ENCODE measurements at regions not wholly inside any gene's neighbourhood (a gene's known extent, or its start where the extent isn't known, plus 50 kb on each side); places are given as distances from the start of the nearest gene placed in this dataset.

DNA sequence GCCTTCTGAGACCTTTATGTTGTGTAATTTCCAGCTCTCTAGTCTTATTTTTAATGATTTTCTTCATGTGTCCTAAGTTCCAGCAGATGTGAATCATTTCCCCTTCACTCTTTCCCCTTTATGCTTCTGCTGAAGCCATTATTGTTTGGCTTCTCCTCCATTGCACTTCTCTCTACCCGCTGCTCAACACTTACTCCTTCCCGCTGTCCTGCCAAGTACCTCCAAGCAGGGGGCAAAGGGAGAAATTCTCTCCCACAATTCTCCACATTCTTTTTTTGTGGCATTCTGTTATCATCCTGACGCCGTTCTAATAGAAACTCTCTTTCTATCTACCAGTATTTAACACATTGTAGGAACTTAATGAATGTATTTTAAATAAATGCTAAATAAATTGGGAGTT is 388.9 kb upstream of the TPK1 start:
- TF ChIP-seq, protein P1, sequence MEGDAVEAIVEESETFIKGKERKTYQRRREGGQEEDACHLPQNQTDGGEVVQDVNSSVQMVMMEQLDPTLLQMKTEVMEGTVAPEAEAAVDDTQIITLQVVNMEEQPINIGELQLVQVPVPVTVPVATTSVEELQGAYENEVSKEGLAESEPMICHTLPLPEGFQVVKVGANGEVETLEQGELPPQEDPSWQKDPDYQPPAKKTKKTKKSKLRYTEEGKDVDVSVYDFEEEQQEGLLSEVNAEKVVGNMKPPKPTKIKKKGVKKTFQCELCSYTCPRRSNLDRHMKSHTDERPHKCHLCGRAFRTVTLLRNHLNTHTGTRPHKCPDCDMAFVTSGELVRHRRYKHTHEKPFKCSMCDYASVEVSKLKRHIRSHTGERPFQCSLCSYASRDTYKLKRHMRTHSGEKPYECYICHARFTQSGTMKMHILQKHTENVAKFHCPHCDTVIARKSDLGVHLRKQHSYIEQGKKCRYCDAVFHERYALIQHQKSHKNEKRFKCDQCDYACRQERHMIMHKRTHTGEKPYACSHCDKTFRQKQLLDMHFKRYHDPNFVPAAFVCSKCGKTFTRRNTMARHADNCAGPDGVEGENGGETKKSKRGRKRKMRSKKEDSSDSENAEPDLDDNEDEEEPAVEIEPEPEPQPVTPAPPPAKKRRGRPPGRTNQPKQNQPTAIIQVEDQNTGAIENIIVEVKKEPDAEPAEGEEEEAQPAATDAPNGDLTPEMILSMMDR (IDR thresholded peaks at IDR 0.05): no peak
- TF ChIP-seq POLR2AphosphoS5 (IDR thresholded peaks at IDR 0.05): no peak

Measured in breast epithelium (tissue), 3 donors.